ENCODE measurements at regions not wholly inside any gene's neighbourhood (a gene's known extent, or its start where the extent isn't known, plus 50 kb on each side); places are given as distances from the start of the nearest gene placed in this dataset.
"Not testable (repeated sequence)": the region's sequence is repeated elsewhere in the genome, so short reads cannot be mapped to it uniquely, and the experiment has no call there.

GRCh38 chr9:74036549-74037231 is 460.4 kb upstream of the RORB start:
- DNase-seq = no peak

GRCh38 chr9:74037274-74037673 is 459.9 kb upstream of the RORB start:
- DNase-seq = no peak

- no peak for DNase-seq
Measured at GRCh38 chr9:74041588-74041987, 455.5 kb upstream of the RORB start.

- no peak for DNase-seq
Measured at GRCh38 chr9:74044844-74045243, 452.3 kb upstream of the RORB start.

GRCh38 chr9:74056023-74056422 is 441.1 kb upstream of the RORB start:
- no peak for DNase-seq

- not testable (repeated sequence) for DNase-seq
Measured at GRCh38 chr9:74057051-74057450, 440.1 kb upstream of the RORB start.

- no peak for DNase-seq
Measured at GRCh38 chr9:74064702-74065101, 432.4 kb upstream of the RORB start.

- no peak for DNase-seq
Measured at GRCh38 chr9:74066128-74066527, 431.0 kb upstream of the RORB start.

- no peak for DNase-seq
Measured at GRCh38 chr9:74066605-74067004, 430.5 kb upstream of the RORB start.

- no peak for DNase-seq
Measured at GRCh38 chr9:74071502-74071901, 425.6 kb upstream of the RORB start.

GRCh38 chr9:74073897-74074296 is 423.2 kb upstream of the RORB start:
- DNase-seq = no peak

GRCh38 chr9:74078647-74079046 is 418.5 kb upstream of the RORB start:
- no peak for DNase-seq

GRCh38 chr9:74080652-74081051 is 416.5 kb upstream of the RORB start:
- DNase-seq = not testable (repeated sequence)

- no peak for DNase-seq
Measured at GRCh38 chr9:74083681-74084433, 413.3 kb upstream of the RORB start.

GRCh38 chr9:74085384-74086037 is 411.6 kb upstream of the RORB start:
- DNase-seq = not testable (repeated sequence)

- not testable (repeated sequence) for DNase-seq
Measured at GRCh38 chr9:74090921-74091320, 406.2 kb upstream of the RORB start.

- DNase-seq = no peak
Measured at GRCh38 chr9:74092491-74092834, 404.7 kb upstream of the RORB start.

- DNase-seq = not testable (repeated sequence)
Measured at GRCh38 chr9:74094037-74094436, 403.1 kb upstream of the RORB start.

- no peak for DNase-seq
Measured at GRCh38 chr9:74094766-74095165, 402.4 kb upstream of the RORB start.

GRCh38 chr9:74095925-74096324 is 401.2 kb upstream of the RORB start:
- no peak for DNase-seq

- DNase-seq = no peak
Measured at GRCh38 chr9:74096420-74096819, 400.7 kb upstream of the RORB start.

- DNase-seq = no peak
Measured at GRCh38 chr9:74100042-74100441, 397.1 kb upstream of the RORB start.

- DNase-seq = not testable (repeated sequence)
Measured at GRCh38 chr9:74102148-74102547, 395.0 kb upstream of the RORB start.

- DNase-seq = no peak
Measured at GRCh38 chr9:74102702-74103101, 394.4 kb upstream of the RORB start.

All from GF-D8 (cell line).